HG03280 (cell line): ENCODE measurements at regions not wholly inside any gene's neighbourhood (a gene's known extent, or its start where the extent isn't known, plus 50 kb on each side); places are given as distances from the start of the nearest gene placed in this dataset.
A peak's percentile ranks its signal among the peaks of the same experiment; 100 is the strongest.
"Not testable (repeated sequence)": the region's sequence is repeated elsewhere in the genome, so short reads cannot be mapped to it uniquely, and the experiment has no call there.

Experiments used
- ATAC-seq: cut with Tn5 transposase; IDR thresholded peaks from one replicate; pipeline ENCODE4 v1.9.1; 2021; ENCODE audit warnings: mild to moderate bottlenecking, moderate library complexity; ENCODE audit not compliant: unreplicated experiment

DNA sequence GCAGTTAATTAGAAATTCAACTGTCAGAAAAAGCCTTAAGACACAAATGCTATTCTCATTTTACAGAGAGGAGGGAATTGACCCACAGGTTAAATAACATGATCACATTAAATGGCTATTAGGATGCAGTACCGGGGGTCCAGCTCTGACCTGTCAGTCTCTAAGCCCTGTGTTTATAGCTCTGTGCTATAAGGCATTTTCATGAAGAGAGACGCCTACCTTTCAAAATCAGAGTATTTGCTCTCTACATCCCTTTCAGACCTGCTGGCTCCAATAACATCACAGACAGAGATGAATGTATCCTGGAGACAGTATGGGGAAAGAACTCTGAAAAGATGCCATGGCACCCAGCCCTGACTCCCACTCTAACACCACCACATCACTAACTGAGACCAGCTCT is 189.9 kb upstream of the PRSS58 start:
- no peak for ATAC-seq

DNA sequence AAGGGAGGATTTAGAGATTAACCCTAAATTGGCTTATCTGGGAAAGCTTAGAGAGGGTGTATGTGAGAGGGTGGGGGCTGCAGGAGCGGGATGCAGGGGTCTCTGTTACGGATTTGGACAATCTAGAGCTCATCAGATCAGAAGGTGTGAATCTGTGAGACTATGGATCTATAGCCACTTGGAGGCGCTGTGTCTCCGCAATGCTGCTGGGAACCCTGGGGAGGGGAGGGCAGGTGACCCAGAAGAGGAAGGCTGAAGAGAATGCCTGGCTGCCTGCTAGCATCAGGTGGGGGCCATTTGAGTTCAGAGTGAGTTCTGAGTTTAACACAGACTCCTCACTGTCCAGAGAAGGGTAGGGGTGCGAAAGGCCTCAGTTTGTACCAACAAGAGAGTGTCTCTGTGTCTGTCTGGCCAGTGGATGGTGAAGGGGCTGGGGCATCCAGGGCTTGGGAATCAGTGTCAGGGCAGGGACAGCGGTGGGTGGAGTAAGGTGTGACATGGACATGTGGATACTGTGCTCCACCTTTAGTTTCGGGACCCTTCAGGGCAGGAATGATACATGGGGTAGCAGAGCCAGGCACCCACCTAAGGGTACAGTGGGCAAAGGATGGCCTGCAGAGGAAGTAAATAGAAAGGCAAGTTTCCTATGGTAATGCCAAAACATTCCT is 187.3 kb upstream of the PRSS58 start:
- no peak for ATAC-seq

GRCh38 chr7:142443216-142444010 is 185.6 kb upstream of the PRSS58 start:
- no peak for ATAC-seq

DNA sequence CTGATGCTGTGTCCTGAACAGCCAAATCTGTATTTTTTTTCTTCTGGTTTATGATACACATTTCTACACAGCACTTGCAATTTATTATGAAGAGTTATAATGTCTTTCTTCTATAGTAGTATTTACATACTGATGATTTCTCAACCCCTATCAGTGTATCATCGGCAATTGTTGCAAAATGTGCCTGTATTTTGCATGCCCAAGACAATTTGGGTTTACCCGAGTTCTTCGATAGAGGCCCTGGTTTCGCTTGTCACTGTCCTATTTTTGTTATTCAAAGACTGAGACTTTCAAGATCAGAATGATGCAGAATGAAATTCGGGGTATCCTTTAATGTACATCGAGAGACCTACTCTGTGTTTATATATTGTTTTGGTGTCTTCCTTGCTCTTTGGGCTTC is 184.5 kb upstream of the PRSS58 start:
- no peak for ATAC-seq

DNA sequence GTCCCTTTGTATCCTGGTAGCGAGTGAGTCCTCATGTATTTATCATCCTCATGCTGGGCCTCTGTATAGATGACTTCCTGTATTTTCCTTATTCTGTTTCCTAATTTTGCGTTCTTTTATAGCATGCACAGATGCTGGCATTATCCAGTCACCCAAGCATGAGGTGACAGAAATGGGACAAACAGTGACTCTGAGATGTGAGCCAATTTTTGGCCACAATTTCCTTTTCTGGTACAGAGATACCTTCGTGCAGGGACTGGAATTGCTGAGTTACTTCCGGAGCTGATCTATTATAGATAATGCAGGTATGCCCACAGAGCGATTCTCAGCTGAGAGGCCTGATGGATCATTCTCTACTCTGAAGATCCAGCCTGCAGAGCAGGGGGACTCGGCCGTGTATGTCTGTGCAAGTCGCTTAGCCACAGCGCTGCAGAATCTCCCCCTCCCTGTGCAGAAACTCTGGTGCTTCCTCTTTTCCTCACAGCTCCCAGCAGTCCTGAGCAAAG is 183.1 kb upstream of the PRSS58 start:
- ATAC-seq = no peak

- no peak for ATAC-seq
Measured at GRCh38 chr7:142440219-142440905, 182.5 kb upstream of the PRSS58 start.

- peak; percentile 55 for ATAC-seq
Measured at GRCh38 chr7:142439739-142440138, 181.9 kb upstream of the PRSS58 start.

DNA sequence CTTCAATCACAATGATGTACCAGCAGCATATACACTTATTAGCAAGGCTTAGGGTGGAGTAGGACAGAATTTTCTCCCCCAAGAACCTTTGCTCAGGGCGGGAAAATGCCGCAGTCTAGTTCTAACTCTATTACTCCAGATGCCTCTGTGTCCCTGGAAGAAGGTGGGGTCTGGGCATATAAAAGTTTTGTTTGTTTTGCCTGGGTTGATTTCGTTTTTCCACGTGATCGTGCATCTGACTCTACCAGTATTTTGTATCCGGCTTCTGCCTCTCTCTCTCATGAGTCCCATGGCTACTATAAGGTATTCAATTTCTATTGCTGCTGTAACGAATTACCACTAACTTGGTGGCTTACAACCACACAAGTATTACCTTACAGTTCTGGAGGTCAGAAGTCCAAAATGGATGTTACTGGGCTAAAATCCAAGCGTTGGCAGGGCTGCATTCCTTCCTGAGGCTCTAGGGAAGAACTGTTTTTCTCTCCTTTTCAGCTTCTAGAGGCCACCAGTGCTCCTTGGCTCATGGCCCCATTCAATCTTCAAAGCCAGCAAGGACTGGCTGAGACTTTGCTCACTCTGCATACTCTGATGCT is 181.2 kb upstream of the PRSS58 start:
- ATAC-seq = no peak

DNA sequence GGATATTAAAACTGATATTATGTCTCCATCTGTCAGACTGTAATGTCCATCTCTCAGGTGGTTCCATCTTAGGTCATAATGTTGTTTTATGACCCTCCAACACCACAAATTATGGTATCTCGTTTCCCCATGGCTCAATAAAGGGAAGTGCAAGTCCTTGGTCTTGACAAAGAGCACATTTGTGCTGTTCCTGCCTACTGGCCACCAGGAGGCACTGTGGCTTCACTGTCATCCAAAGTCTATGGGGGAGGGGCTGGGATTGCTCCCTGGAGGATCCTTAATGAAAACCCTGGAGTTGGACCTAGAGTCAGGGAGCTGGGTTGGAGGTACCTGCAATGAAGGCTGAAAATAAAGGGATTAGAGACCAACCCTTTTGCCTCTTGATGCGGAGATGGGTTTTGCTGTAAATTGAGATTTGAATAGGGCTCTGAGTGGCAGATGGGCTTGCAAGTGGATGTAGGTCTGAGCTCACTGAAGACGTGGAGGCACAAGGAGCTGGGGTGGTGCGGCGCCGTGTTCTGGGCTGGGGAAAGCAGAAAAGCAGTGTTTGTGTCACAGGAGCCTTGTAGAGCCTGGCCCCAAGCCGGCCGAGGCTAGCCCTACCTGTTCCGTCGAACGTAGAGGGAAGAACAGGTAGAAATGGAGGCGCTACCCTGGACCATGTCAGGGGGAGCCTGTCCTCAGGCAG is 180.5 kb upstream of the PRSS58 start:
- ATAC-seq = peak; percentile 39

DNA sequence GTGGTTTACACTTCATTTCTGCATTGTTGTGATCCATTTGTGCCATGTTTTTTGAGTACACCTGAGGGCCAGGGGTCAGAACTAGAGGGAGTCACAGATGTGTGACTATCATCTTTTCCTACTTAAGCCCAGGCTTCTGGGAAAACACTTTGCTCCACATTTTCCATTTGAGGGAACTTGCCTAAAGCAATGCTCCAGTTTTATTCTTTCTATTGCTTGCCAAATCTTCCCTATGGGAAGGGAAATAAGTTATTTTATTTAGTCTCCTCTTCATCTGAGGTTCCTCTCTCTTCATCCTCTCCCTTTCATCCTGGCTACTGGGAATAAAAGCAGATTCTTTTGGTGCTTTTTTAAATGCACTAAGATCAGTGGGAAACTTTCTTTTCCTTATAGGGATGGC is 179.9 kb upstream of the PRSS58 start:
- no peak for ATAC-seq

DNA sequence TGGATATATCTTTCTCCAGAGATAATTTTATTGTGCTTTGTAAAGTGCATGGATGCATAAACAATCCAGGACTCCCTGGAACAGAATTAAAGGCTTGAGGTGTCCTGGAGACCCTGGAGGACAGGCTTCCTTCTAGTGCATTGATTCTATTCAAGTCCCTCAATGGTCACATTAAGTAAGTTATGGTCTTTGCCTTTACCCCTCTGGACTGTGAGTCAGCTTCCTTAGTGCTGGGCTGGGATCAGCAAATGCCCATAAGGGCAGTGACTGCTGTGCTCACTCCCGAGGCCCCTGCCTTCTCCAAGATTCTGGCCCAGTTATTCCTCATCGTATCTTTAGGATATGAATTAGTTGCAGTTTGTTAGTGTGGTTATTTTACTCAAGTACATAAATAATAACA is 178.7 kb upstream of the PRSS58 start:
- no peak for ATAC-seq

GRCh38 chr7:142435606-142436005 is 177.7 kb upstream of the PRSS58 start:
- ATAC-seq = not testable (repeated sequence)

GRCh38 chr7:142434666-142435167 is 176.9 kb upstream of the PRSS58 start:
- no peak for ATAC-seq

GRCh38 chr7:142434133-142434532 is 176.3 kb upstream of the PRSS58 start:
- not testable (repeated sequence) for ATAC-seq

DNA sequence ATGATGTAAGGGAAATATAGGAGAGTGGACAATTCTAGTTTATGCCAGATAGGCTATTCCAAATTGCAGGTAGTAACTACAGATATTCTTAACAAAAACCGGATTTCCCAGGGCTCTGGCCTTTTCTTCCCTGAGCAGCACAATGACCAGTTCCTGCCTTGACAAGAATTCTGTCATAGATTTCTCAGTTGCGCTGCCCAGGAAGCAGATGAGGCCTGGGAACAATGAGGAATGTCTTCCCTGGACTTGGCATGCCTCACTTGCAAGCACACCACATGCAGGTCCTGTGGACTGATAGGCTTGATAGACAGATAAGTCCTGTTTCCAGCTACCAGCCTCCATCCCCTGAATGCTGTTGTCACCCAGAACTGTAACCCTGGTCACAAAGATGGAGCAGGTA is 174.5 kb upstream of the PRSS58 start:
- no peak for ATAC-seq

- no peak for ATAC-seq
Measured at GRCh38 chr7:142431491-142431890, 173.6 kb upstream of the PRSS58 start.

- ATAC-seq = no peak
Measured at GRCh38 chr7:142428094-142428493, 170.2 kb upstream of the PRSS58 start.

- ATAC-seq = no peak
Measured at GRCh38 chr7:142425281-142425680, 167.4 kb upstream of the PRSS58 start.

GRCh38 chr7:142422621-142423020 is 164.8 kb upstream of the PRSS58 start:
- ATAC-seq = no peak

- ATAC-seq = no peak
Measured at GRCh38 chr7:142420554-142421362, 162.9 kb upstream of the PRSS58 start.
